ENCODE measurements at regions not wholly inside any gene's neighbourhood (a gene's known extent, or its start where the extent isn't known, plus 50 kb on each side); places are given as distances from the start of the nearest gene placed in this dataset.
A peak's percentile ranks its signal among the peaks of the same experiment; 100 is the strongest.

GRCh38 chr11:92753161-92753560 lies 216.3 kb upstream of the MTNR1B start:
- Histone ChIP-seq H3K9ac (ENCODE audit: insufficient read length) (no peak overlapping the region), H3K36me3 (ENCODE audit: insufficient read depth, low read length) (no peaks in the 10 kb centered on the region), H3K4me3 (no peak overlapping the region), H3K27ac (no peak overlapping the region), H3K9me3 (ENCODE audit: low read depth, low read length) (no peaks in the 10 kb centered on the region)
- no peak for DNase-seq (ENCODE audit: low read depth, low spot score)
- TF ChIP-seq POLR2AphosphoS5 (IDR thresholded peaks at IDR 0.05; ENCODE audit: borderline replicate concordance, low read depth, low read length) (no peak), FOXP2 (optimal IDR thresholded peaks at IDR 0.05; ENCODE audit: control extremely low read depth, extremely low read length, insufficient read depth) (no peak), EZH2 (IDR thresholded peaks at IDR 0.05) (no peak)

GRCh38 chr11:92758241-92758780 lies 211.1 kb upstream of the MTNR1B start:
- Histone ChIP-seq H3K4me3 (no peak overlapping the region), H3K9me3 (ENCODE audit: low read depth, low read length) (no peaks in the 10 kb centered on the region), H3K36me3 (ENCODE audit: insufficient read depth, low read length) (no peaks in the 10 kb centered on the region), H3K9ac (ENCODE audit: insufficient read length) (no peak overlapping the region), H3K27ac (no peak overlapping the region)
- no peak for TF ChIP-seq POLR2AphosphoS5 (IDR thresholded peaks at IDR 0.05; ENCODE audit: borderline replicate concordance, low read depth, low read length)
- no peak for TF ChIP-seq FOXP2 (optimal IDR thresholded peaks at IDR 0.05; ENCODE audit: control extremely low read depth, extremely low read length, insufficient read depth)
- TF ChIP-seq EZH2 (IDR thresholded peaks at IDR 0.05), result no peak
- no peak for DNase-seq (ENCODE audit: low read depth, low spot score)

GRCh38 chr11:92759571-92760214 lies 209.8 kb upstream of the MTNR1B start:
- Histone ChIP-seq H3K4me3 (no peak overlapping the region), H3K9me3 (ENCODE audit: low read depth, low read length) (no peaks in the 10 kb centered on the region), H3K9ac (ENCODE audit: insufficient read length) (no peak overlapping the region), H3K27ac (no peak overlapping the region), H3K36me3 (ENCODE audit: insufficient read depth, low read length) (no peaks in the 10 kb centered on the region)
- TF ChIP-seq EZH2 (IDR thresholded peaks at IDR 0.05) (no peak), POLR2AphosphoS5 (IDR thresholded peaks at IDR 0.05; ENCODE audit: borderline replicate concordance, low read depth, low read length) (no peak), FOXP2 (optimal IDR thresholded peaks at IDR 0.05; ENCODE audit: control extremely low read depth, extremely low read length, insufficient read depth) (no peak)
- DNase-seq (ENCODE audit: low read depth, low spot score), result no peak

GRCh38 chr11:92762121-92762540 lies 207.3 kb upstream of the MTNR1B start:
- no peak for TF ChIP-seq POLR2AphosphoS5 (IDR thresholded peaks at IDR 0.05; ENCODE audit: borderline replicate concordance, low read depth, low read length)
- TF ChIP-seq FOXP2 (optimal IDR thresholded peaks at IDR 0.05; ENCODE audit: control extremely low read depth, extremely low read length, insufficient read depth), result no peak
- no peak for TF ChIP-seq EZH2 (IDR thresholded peaks at IDR 0.05)

GRCh38 chr11:92763336-92763735 lies 206.1 kb upstream of the MTNR1B start:
- no peak for TF ChIP-seq EZH2 (IDR thresholded peaks at IDR 0.05)
- no peak for TF ChIP-seq FOXP2 (optimal IDR thresholded peaks at IDR 0.05; ENCODE audit: control extremely low read depth, extremely low read length, insufficient read depth)
- TF ChIP-seq POLR2AphosphoS5 (IDR thresholded peaks at IDR 0.05; ENCODE audit: borderline replicate concordance, low read depth, low read length), result no peak
- H3K9me3 ChIP-seq (ENCODE audit: low read depth, low read length), result no peaks in the 10 kb centered on the region
- no peak overlapping the region for H3K4me3 ChIP-seq
- H3K9ac ChIP-seq (ENCODE audit: insufficient read length), result no peak overlapping the region
- no peak overlapping the region for H3K27ac ChIP-seq
- no peaks in the 10 kb centered on the region for H3K36me3 ChIP-seq (ENCODE audit: insufficient read depth, low read length)
- DNase-seq (ENCODE audit: low read depth, low spot score), result no peak

More at GRCh38 chr11:92762121-92762540, 207.3 kb upstream of the MTNR1B start:
- Histone ChIP-seq H3K27ac (no peak overlapping the region), H3K9me3 (ENCODE audit: low read depth, low read length) (no peaks in the 10 kb centered on the region), H3K9ac (ENCODE audit: insufficient read length) (no peak overlapping the region), H3K36me3 (ENCODE audit: insufficient read depth, low read length) (no peaks in the 10 kb centered on the region), H3K4me3 (no peak overlapping the region)
- no peak for DNase-seq (ENCODE audit: low read depth, low spot score)

- Histone ChIP-seq H3K36me3 (ENCODE audit: insufficient read depth, low read length) (no peaks in the 10 kb centered on the region), H3K9ac (ENCODE audit: insufficient read length) (no peak overlapping the region)
- DNase-seq (ENCODE audit: low read depth, low spot score), result no peak
These were observed 205.3 kb upstream of the MTNR1B start for GRCh38 chr11:92764128-92764527.

GRCh38 chr11:92765082-92765840 lies 204.2 kb upstream of the MTNR1B start:
- no peaks in the 10 kb centered on the region for H3K9me3 ChIP-seq (ENCODE audit: low read depth, low read length)
- H3K9ac ChIP-seq (ENCODE audit: insufficient read length), result no peak overlapping the region
- TF ChIP-seq FOXP2 (optimal IDR thresholded peaks at IDR 0.05; ENCODE audit: control extremely low read depth, extremely low read length, insufficient read depth), result no peak
- no peak for TF ChIP-seq EZH2 (IDR thresholded peaks at IDR 0.05)
- TF ChIP-seq POLR2AphosphoS5 (IDR thresholded peaks at IDR 0.05; ENCODE audit: borderline replicate concordance, low read depth, low read length), result no peak
- DNase-seq (ENCODE audit: low read depth, low spot score), result no peak
- H3K36me3 ChIP-seq (ENCODE audit: insufficient read depth, low read length), result no peaks in the 10 kb centered on the region
- no peak overlapping the region; the same call in 1 of the 2 replicates for H3K4me3 ChIP-seq
- no peak overlapping the region for H3K27ac ChIP-seq

More at GRCh38 chr11:92764128-92764527, 205.3 kb upstream of the MTNR1B start:
- TF ChIP-seq EZH2 (IDR thresholded peaks at IDR 0.05), result no peak
- no peak for TF ChIP-seq POLR2AphosphoS5 (IDR thresholded peaks at IDR 0.05; ENCODE audit: borderline replicate concordance, low read depth, low read length)
- TF ChIP-seq FOXP2 (optimal IDR thresholded peaks at IDR 0.05; ENCODE audit: control extremely low read depth, extremely low read length, insufficient read depth), result no peak
- Histone ChIP-seq H3K4me3 (no peak overlapping the region), H3K27ac (no peak overlapping the region), H3K9me3 (ENCODE audit: low read depth, low read length) (no peaks in the 10 kb centered on the region)

GRCh38 chr11:92765965-92766371 lies 203.5 kb upstream of the MTNR1B start:
- peak overlapping the region; percentile 72 for H3K4me3 ChIP-seq
- H3K9ac ChIP-seq (ENCODE audit: insufficient read length), result no peak overlapping the region
- no peak overlapping the region for H3K27ac ChIP-seq
- no peaks in the 10 kb centered on the region for H3K36me3 ChIP-seq (ENCODE audit: insufficient read depth, low read length)
- peak; percentile 14 for DNase-seq (ENCODE audit: low read depth, low spot score)
- no peak for TF ChIP-seq POLR2AphosphoS5 (IDR thresholded peaks at IDR 0.05; ENCODE audit: borderline replicate concordance, low read depth, low read length)
- no peak for TF ChIP-seq FOXP2 (optimal IDR thresholded peaks at IDR 0.05; ENCODE audit: control extremely low read depth, extremely low read length, insufficient read depth)
- TF ChIP-seq EZH2 (IDR thresholded peaks at IDR 0.05), result no peak
- no peaks in the 10 kb centered on the region for H3K9me3 ChIP-seq (ENCODE audit: low read depth, low read length)

Data from SK-N-MC (cell line).